SK-N-SH treated with all-trans-retinoic acid at 6 μM for 48 hours (cell line): ENCODE measurements at regions not wholly inside any gene's neighbourhood (a gene's known extent, or its start where the extent isn't known, plus 50 kb on each side); places are given as distances from the start of the nearest gene placed in this dataset.

Source experiments
- CSRNP3 ChIP-seq: fragments of 250-450 bp; sonication (Bioruptor Pico); IDR thresholded peaks from 2 replicates; pipeline ENCODE4 v1.5.1; 2021; ENCODE audit warnings: mild to moderate bottlenecking, moderate library complexity
- PATZ1 ChIP-seq: fragments of 250-450 bp; sonication (Bioruptor Pico); IDR thresholded peaks from 2 replicates; pipeline ENCODE4 v1.8.0; 2020; ENCODE audit warnings: mild to moderate bottlenecking, moderate library complexity, borderline replicate concordance
- PPARA ChIP-seq: fragments of 250-450 bp; sonication (Bioruptor Pico); IDR thresholded peaks from 2 replicates; pipeline ENCODE4 v1.5.0; 2020; ENCODE audit warnings: mild to moderate bottlenecking, borderline replicate concordance
- RARB ChIP-seq: fragments of 250-450 bp; sonication (Bioruptor Pico); IDR thresholded peaks from 2 replicates; pipeline ENCODE4 v1.8.0; 2021; ENCODE audit warnings: mild to moderate bottlenecking, moderate library complexity
- SNAI2 ChIP-seq: fragments of 250-450 bp; sonication (Bioruptor Pico); IDR thresholded peaks from 2 replicates; pipeline ENCODE4 v1.5.0; 2020; ENCODE audit warnings: mild to moderate bottlenecking, moderate library complexity
- TOX ChIP-seq: fragments of 250-450 bp; sonication (Bioruptor Pico); IDR thresholded peaks from 2 replicates; pipeline ENCODE4 v1.8.0; 2021; ENCODE audit warnings: mild to moderate bottlenecking, moderate library complexity, borderline replicate concordance
- ZC3H10 ChIP-seq: fragments of 250-450 bp; sonication (Bioruptor Pico); IDR thresholded peaks from 2 replicates; pipeline ENCODE4 v1.5.1; 2021; ENCODE audit warnings: mild to moderate bottlenecking, moderate library complexity
- ZNF565 ChIP-seq: fragments of 450-650 bp; formaldehyde crosslinking; conservative IDR thresholded peaks from 2 replicates; pipeline ENCODE4 v1.5.0; 2020; ENCODE audit warnings: low read depth, mild to moderate bottlenecking, moderate library complexity

DNA sequence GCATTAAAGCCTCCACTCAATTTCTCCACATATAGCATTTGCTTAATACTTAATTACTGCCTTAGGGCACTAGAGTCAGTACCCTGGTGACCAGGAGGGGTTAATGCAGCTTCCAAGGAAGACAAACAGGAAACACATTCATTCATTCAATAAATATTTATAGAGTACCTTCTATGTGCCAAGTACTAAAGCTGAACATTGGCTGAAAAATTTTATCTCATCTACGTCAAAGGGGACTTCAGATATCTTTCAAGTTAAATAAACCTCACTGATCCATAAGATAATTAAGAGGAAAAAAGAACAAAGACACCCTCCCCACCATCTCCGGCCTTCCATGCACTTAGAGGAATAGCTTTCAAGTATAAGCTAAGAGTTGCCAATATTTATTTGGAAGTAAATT, 156.9 kb upstream of the PRICKLE2 start:
- TF ChIP-seq PATZ1 (CRISPR knock-in tag) (no peak), PPARA (CRISPR knock-in tag) (no peak), RARB (CRISPR knock-in tag) (no peak), ZNF565 (CRISPR knock-in tag) (no peak), CSRNP3 (CRISPR knock-in tag) (no peak), SNAI2 (CRISPR knock-in tag) (no peak), TOX (CRISPR knock-in tag) (no peak), ZC3H10 (CRISPR knock-in tag) (no peak)
